ENCODE measurements at regions not wholly inside any gene's neighbourhood (a gene's known extent, or its start where the extent isn't known, plus 50 kb on each side); places are given as distances from the start of the nearest gene placed in this dataset.

GRCh38 chr20:24825591-24825990 is 123.5 kb upstream of the CST7 start:
- Histone ChIP-seq H3K9me3 (ENCODE audit: low read depth) (no peaks in the 10 kb centered on the region), H3K4me1 (ENCODE audit: low read depth) (no peaks in the 10 kb centered on the region), H3K27ac (no peak overlapping the region), H3K4me3 (no peak overlapping the region), H3K27me3 (no peaks in the 10 kb centered on the region), H3K36me3 (no peaks in the 10 kb centered on the region)
- no peak for DNase-seq (ENCODE audit: low read depth in 1 of 2, low spot score in 1 of 2)
- TF ChIP-seq CTCF (IDR thresholded peaks at IDR 0.05; ENCODE audit: low read depth, low read length) = no peak

- no peak overlapping the region for H3K27ac ChIP-seq
- H3K4me3 ChIP-seq = no peak overlapping the region
Measured at GRCh38 chr20:24827603-24828295, 121.3 kb upstream of the CST7 start.

GRCh38 chr20:24828992-24829648 is 119.9 kb upstream of the CST7 start:
- no peaks in the 10 kb centered on the region for H3K27me3 ChIP-seq
- no peak overlapping the region for H3K27ac ChIP-seq
- H3K9me3 ChIP-seq (ENCODE audit: low read depth) = no peaks in the 10 kb centered on the region
- DNase-seq (ENCODE audit: low read depth in 1 of 2, low spot score in 1 of 2) = no peak
- H3K4me3 ChIP-seq = no peak overlapping the region
- H3K36me3 ChIP-seq = no peaks in the 10 kb centered on the region
- H3K4me1 ChIP-seq (ENCODE audit: low read depth) = no peaks in the 10 kb centered on the region
- no peak for TF ChIP-seq CTCF (IDR thresholded peaks at IDR 0.05; ENCODE audit: low read depth, low read length)

More at GRCh38 chr20:24827603-24828295, 121.3 kb upstream of the CST7 start:
- Histone ChIP-seq H3K27me3 (no peaks in the 10 kb centered on the region), H3K4me1 (ENCODE audit: low read depth) (no peaks in the 10 kb centered on the region), H3K36me3 (no peaks in the 10 kb centered on the region), H3K9me3 (ENCODE audit: low read depth) (no peaks in the 10 kb centered on the region)
- no peak for TF ChIP-seq CTCF (IDR thresholded peaks at IDR 0.05; ENCODE audit: low read depth, low read length)
- no peak for DNase-seq (ENCODE audit: low read depth in 1 of 2, low spot score in 1 of 2)

- Histone ChIP-seq H3K27ac (no peak overlapping the region), H3K4me1 (ENCODE audit: low read depth) (no peaks in the 10 kb centered on the region), H3K36me3 (no peaks in the 10 kb centered on the region), H3K27me3 (no peaks in the 10 kb centered on the region), H3K9me3 (ENCODE audit: low read depth) (no peaks in the 10 kb centered on the region), H3K4me3 (no peak overlapping the region)
- no peak for DNase-seq (ENCODE audit: low read depth in 1 of 2, low spot score in 1 of 2)
- TF ChIP-seq CTCF (IDR thresholded peaks at IDR 0.05; ENCODE audit: low read depth, low read length) = no peak
Measured at GRCh38 chr20:24829649-24830370, 119.3 kb upstream of the CST7 start.

GRCh38 chr20:24830649-24831048 is 118.4 kb upstream of the CST7 start:
- no peaks in the 10 kb centered on the region for H3K9me3 ChIP-seq (ENCODE audit: low read depth)
- no peaks in the 10 kb centered on the region for H3K4me1 ChIP-seq (ENCODE audit: low read depth)
- no peaks in the 10 kb centered on the region for H3K27me3 ChIP-seq
- H3K4me3 ChIP-seq = no peak overlapping the region
- no peaks in the 10 kb centered on the region for H3K36me3 ChIP-seq
- no peak overlapping the region for H3K27ac ChIP-seq
- DNase-seq (ENCODE audit: low read depth in 1 of 2, low spot score in 1 of 2) = no peak
- no peak for TF ChIP-seq CTCF (IDR thresholded peaks at IDR 0.05; ENCODE audit: low read depth, low read length)
